Sigmoid colon (tissue), 6 donors: ENCODE measurements at regions not wholly inside any gene's neighbourhood (a gene's known extent, or its start where the extent isn't known, plus 50 kb on each side); places are given as distances from the start of the nearest gene placed in this dataset.

Experiments used
- DNase-seq: peaks from one replicate; pipeline ENCODE4 v3.0.0-alpha.2; 2019
- H3K27ac ChIP-seq, 4 donors: fragments of 200-600 bp; sonication (generic); one replicate each; pipeline ENCODE4 v1.5.1; 2016 to 2019; ENCODE audit warnings: mild to moderate bottlenecking in 1 of 4
- H3K27me3 ChIP-seq, 3 donors: fragments of 200-600 bp; sonication (generic); one replicate each; pipeline ENCODE4 v1.5.1; 2019; ENCODE audit warnings: mild to moderate bottlenecking in 1 of 3
- H3K36me3 ChIP-seq, 4 donors: fragments of 200-600 bp; sonication (generic); one replicate each; pipeline ENCODE4 v1.5.1; 2016 to 2019
- H3K4me1 ChIP-seq, 4 donors: fragments of 200-600 bp; sonication (generic); one replicate each; pipeline ENCODE4 v1.5.1; 2017 to 2019
- H3K4me3 ChIP-seq, 4 donors: fragments of 200-600 bp; sonication (generic); one replicate each; pipeline ENCODE4 v1.5.1; 2017 to 2019; ENCODE audit warnings: mild to moderate bottlenecking in 2 of 4, moderate library complexity in 1 of 4
- H3K9me3 ChIP-seq, 4 donors: fragments of 200-600 bp in 3 of 4; sonication (generic) in 3 of 4; one replicate each; pipeline versions ENCODE4 v1.5.1 to v1.6.1; 2013 to 2019
- CTCF ChIP-seq, 4 experiments: fragments of 450-650 bp in 3 of 4; fragments of 200-600 bp in 1 of 4; IDR thresholded peaks; one replicate each; pipeline ENCODE4 v1.5.1; 2016 to 2019; ENCODE audit warnings: antibody characterized with exemption in 4 of 4, mild to moderate bottlenecking in 3 of 4, moderate library complexity in 2 of 4
- EP300 ChIP-seq, 4 donors: sonication (generic); formaldehyde crosslinking; IDR thresholded peaks; one replicate each; pipeline ENCODE4 v1.6.1; 2017; ENCODE audit warnings: antibody characterized with exemption in 4 of 4
- POLR2A ChIP-seq, 2 donors: fragments of 450-650 bp; IDR thresholded peaks; one replicate each; pipeline ENCODE4 v1.6.1; 2016; ENCODE audit warnings: antibody characterized with exemption in 2 of 2, mild to moderate bottlenecking in 2 of 2, moderate library complexity in 2 of 2
- POLR2AphosphoS5 ChIP-seq, 4 donors: sonication (generic); formaldehyde crosslinking; IDR thresholded peaks; one replicate each; pipeline ENCODE4 v1.6.1; 2017; ENCODE audit warnings: antibody characterized with exemption in 4 of 4
- WGBS, 2 donors: extraction: QIAGEN DNeasy Blood & Tissue Kit; methylation state at CpG; one replicate each; pipeline ENCODE4 v1.1.7; 2013; 5-methylcytosine and 5-hydroxymethylcytosine counted together
- intact Hi-C: fragments of 100-400 bp; cut with DNase I; formaldehyde crosslinking; loops from one replicate; pipeline ENCODE4 v1.15.1; 2023
- donor health status: healthy with polysubstance abuse.
- donor health status: healthy.

- intact Hi-C loops = no loop called here
- no peaks in the 10 kb centered on the region for H3K9me3 ChIP-seq
- no peaks in the 10 kb centered on the region for H3K27me3 ChIP-seq
- TF ChIP-seq POLR2AphosphoS5 (IDR thresholded peaks at IDR 0.05) (no peak), EP300 (IDR thresholded peaks at IDR 0.05) (no peak), CTCF (IDR thresholded peaks at IDR 0.05) (no peak), POLR2A (IDR thresholded peaks at IDR 0.05) (no peak)
- no peak overlapping the region for H3K4me3 ChIP-seq
- H3K27ac ChIP-seq = no peak overlapping the region
- WGBS, 2 donors = 62 to 77% methylated on average over 3 of the region's 3 CpGs
- no peak for DNase-seq
- H3K36me3 ChIP-seq = no peaks in the 10 kb centered on the region
- no peaks in the 10 kb centered on the region for H3K4me1 ChIP-seq
Observed at GRCh38 chr2:221112744-221113143, 459.4 kb downstream of the EPHA4 start.

GRCh38 chr2:221115944-221116343 lies 456.2 kb downstream of the EPHA4 start:
- no peak for DNase-seq
- Histone ChIP-seq H3K4me3 (no peak overlapping the region), H3K27me3 (no peaks in the 10 kb centered on the region), H3K36me3 (no peaks in the 10 kb centered on the region), H3K27ac (no peak overlapping the region), H3K4me1 (no peaks in the 10 kb centered on the region), H3K9me3 (no peaks in the 10 kb centered on the region)
- intact Hi-C loops = no loop called here
- 89 to 91% methylated on average over 3 of the region's 3 CpGs for WGBS, 2 donors
- no peak for TF ChIP-seq POLR2A (IDR thresholded peaks at IDR 0.05)
- no peak for TF ChIP-seq POLR2AphosphoS5 (IDR thresholded peaks at IDR 0.05)
- TF ChIP-seq CTCF (IDR thresholded peaks at IDR 0.05) = no peak
- TF ChIP-seq EP300 (IDR thresholded peaks at IDR 0.05) = no peak

- intact Hi-C loops = no loop called here
- 83 to 85% methylated on average over 2 of the region's 2 CpGs for WGBS, 2 donors
- Histone ChIP-seq H3K36me3 (no peaks in the 10 kb centered on the region), H3K4me1 (no peaks in the 10 kb centered on the region), H3K27ac (no peak overlapping the region), H3K27me3 (no peaks in the 10 kb centered on the region), H3K4me3 (no peak overlapping the region), H3K9me3 (no peaks in the 10 kb centered on the region)
- TF ChIP-seq EP300 (IDR thresholded peaks at IDR 0.05) = no peak
- DNase-seq = no peak
Observed at GRCh38 chr2:221120643-221121042, 451.5 kb downstream of the EPHA4 start.

- no peaks in the 10 kb centered on the region for H3K9me3 ChIP-seq
- H3K36me3 ChIP-seq = no peaks in the 10 kb centered on the region
- no peak for DNase-seq
- intact Hi-C loops = no loop called here
- H3K27ac ChIP-seq = no peak overlapping the region
- H3K4me3 ChIP-seq = no peak overlapping the region
- TF ChIP-seq POLR2A (IDR thresholded peaks at IDR 0.05) (no peak), POLR2AphosphoS5 (IDR thresholded peaks at IDR 0.05) (no peak), CTCF (IDR thresholded peaks at IDR 0.05) (no peak), EP300 (IDR thresholded peaks at IDR 0.05) (no peak)
- WGBS, 2 donors = 90 to 93% methylated on average over 3 of the region's 3 CpGs
- H3K4me1 ChIP-seq = no peaks in the 10 kb centered on the region
- no peaks in the 10 kb centered on the region for H3K27me3 ChIP-seq
Observed at GRCh38 chr2:221123396-221123795, 448.7 kb downstream of the EPHA4 start.

- TF ChIP-seq CTCF (IDR thresholded peaks at IDR 0.05) (no peak), EP300 (IDR thresholded peaks at IDR 0.05) (no peak)
- Histone ChIP-seq H3K27ac (no peak overlapping the region), H3K4me3 (no peak overlapping the region), H3K36me3 (no peaks in the 10 kb centered on the region), H3K27me3 (no peaks in the 10 kb centered on the region), H3K4me1 (no peaks in the 10 kb centered on the region), H3K9me3 (no peaks in the 10 kb centered on the region)
- 90 to 92% methylated on average over 9 of the region's 9 CpGs for WGBS, 2 donors
- intact Hi-C loops = no loop called here
- no peak for DNase-seq
Observed at GRCh38 chr2:221124532-221125240, 447.4 kb downstream of the EPHA4 start.
